HG03342 (cell line): ENCODE measurements at regions not wholly inside any gene's neighbourhood (a gene's known extent, or its start where the extent isn't known, plus 50 kb on each side); places are given as distances from the start of the nearest gene placed in this dataset.

Experiments
- ATAC-seq: cut with Tn5 transposase; IDR thresholded peaks from one replicate; pipeline ENCODE4 v1.9.1; 2021; ENCODE audit warnings: mild to moderate bottlenecking, moderate library complexity; ENCODE audit not compliant: unreplicated experiment

DNA sequence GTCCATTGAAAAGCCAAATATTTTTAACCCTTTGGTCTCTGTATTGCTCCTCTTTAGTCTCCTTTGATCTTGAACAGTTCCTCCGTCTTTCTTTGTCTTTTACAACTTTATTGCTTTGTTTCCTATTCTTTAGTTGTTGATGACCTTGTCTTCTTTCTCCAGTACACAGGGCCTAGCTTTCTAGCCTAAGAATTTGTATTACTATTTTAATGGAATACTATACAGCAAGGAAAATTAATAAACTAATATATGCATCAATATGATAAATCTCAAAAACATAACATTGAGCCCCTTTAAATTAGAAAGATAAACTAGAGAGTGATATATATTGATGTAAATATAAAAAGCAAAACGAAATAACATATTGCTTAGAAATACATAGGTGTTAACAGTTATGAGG lies 88.7 kb downstream of the NR1D2 start:
- ATAC-seq = no peak

DNA sequence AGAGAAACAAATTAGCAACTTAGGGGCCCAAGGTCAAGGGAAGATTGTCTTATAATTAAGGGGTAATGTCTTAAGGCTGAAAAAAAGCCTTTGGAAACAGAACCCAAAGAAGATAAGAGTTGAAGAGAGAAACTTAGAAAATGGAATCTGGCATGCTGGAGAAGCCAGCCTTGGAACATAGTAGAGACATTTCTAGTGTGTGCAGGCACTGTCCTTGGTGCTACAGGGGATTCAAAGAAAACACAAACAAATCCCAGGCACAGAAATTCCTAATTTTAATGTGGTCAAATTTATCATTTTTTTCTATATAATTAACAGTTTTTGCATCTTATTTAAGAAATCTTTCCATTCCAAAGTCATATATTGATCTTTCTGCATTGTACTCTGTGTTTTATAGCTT lies 89.4 kb downstream of the NR1D2 start:
- no peak for ATAC-seq

DNA sequence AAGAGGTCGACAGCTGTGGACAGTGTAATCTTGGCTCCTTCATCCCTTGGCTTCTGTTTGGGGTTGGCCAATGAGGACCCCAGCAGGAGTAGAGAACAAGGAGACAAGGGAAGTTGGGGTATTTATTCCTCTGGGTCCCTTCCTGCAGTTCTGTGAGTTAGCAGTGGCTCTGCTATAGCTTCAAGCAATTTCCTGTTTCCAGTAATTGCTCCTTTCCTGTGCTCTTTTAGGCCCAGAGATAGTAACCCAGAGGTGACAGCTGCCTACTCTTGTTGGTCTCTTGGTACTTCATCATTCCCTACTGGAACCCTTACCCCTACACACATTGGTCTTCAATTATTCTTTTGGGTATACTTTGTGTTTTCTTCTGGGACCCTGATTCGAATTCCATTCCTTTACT lies 92.9 kb downstream of the NR1D2 start:
- no peak for ATAC-seq

DNA sequence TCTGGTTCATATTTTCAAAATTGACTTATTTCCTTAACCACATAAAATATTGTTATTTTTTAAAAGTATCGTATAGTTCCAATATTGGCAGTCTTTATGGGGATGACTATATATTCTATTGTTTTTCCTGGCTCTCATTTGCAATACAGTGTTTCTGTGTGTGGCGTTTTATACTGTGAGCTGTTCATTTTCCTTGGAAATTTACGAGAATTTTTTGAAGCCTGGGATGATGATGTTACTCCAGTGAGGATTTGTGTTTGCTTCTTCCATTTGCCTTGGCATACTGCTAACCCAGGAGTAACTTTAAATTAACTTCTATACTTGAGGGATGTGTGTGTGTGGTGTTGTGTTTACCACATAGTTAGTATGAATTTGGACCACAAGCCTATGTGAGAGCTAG lies 95.2 kb downstream of the NR1D2 start:
- no peak for ATAC-seq

DNA sequence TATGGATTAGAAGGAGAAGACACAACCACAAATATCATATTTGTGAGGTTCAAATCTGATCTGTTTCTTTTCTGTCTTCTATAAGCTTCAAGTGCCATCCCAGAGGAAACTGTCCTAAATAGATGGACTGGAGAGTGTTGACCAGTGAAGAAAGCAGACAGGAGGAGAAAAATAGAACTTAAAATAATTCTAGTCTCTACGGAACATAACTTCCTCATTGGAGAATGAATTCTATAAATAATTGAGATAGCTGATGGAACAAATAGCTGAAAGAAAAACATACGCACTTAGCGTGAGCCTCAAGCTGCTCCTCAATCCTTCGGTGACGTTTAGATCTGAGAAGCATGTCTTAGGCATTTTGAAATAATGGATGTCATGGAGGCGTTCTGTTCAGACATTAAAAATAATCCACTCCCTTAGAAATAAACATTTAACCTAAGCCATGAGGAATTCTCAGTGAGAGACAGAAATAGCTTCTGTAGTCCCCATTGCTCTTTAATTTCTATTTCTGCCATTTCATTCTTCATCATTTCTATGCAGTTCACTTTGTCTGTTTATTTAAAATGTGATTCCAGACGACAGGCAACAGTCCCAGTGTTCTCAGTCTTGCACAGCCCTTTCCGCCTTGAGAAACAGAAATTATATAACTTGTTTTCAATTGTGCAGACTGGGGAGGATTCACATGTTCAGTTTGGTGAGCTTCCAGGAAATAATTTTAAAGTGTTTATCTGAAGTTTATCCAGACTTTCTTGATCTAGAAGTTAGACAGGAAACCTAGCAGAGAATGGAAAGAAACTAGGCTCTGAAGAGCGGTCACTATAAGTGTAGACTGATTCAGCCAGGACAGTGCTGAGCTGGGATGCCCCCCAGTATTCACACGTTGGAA lies 97.3 kb downstream of the NR1D2 start:
- no peak for ATAC-seq

DNA sequence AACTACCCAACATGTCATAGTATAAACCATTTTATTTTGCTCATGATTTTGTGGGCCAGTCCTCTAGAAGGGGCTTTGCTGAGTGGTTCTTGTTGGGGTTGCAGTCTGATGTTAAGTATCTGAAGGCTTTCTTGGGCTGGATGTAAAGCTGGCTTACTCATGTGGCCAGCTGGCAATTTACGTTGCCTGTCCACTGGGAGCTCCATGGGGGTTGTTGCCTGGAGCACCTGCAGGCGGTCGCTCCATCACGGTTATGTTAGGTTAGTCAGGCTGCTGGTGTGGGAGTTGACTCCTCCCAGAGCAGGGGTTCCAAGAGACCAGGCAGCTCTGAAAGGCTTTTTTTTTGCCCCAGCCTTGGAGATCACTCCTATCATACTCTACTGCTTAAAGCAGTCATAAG lies 98.1 kb downstream of the NR1D2 start:
- ATAC-seq = no peak

DNA sequence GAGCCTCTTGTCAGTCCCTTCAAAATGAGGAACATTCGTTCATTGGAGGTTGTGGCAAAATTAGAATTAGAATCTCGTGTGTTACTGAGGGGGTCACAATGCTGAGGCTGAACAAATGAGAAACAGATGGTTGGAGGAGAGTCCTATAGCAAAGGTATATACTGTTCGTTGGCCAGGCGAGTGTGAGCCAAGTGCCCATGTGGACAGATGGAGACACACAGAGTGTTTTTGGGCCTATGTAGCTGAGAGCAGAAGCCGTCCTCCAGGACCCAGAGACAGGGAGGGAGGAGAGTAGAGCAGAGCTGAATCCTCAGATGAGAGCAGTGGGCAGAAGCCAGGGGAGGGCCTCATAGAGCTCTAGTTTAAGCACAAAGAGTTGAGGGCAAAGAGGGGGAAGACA lies 98.9 kb downstream of the NR1D2 start:
- no peak for ATAC-seq

DNA sequence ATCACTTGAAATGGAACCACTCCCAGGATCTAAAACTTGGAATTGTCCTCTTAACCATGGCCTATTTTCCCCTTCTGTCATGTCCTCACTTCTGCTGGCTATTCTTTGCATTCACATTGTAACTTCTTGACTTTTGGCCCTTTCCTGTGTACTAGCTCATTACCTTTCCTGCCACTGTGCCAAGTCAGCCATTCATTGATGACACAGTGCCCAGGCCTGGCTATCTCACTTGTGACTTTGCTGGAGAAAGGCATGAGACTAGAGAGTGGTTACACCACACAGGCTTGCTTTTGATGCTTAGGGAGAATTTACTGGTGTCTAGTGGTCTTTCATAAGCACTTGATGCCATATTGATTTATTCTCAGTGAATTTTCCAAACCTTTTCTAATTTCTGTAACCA lies 101.1 kb downstream of the NR1D2 start:
- no peak for ATAC-seq

DNA sequence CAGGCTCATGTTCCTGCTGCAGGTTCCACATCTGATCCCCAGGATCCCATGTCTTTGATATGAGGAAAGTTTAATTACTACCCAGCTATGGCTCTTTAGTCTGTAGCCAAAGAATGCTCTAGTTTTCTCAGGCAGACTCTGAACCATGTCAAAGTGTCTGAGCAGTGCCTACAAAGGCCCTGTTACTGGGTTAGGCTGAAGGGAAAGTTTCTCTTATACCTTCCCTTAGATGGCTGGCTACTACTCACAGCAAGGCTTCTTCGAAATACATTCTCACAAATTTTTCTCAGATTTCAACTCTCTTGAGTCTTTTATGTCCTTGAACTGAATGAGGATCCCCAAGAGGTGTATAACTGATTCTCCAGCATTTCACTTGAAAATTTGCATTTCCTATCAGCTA lies 102.4 kb downstream of the NR1D2 start:
- ATAC-seq = peak; percentile 10

DNA sequence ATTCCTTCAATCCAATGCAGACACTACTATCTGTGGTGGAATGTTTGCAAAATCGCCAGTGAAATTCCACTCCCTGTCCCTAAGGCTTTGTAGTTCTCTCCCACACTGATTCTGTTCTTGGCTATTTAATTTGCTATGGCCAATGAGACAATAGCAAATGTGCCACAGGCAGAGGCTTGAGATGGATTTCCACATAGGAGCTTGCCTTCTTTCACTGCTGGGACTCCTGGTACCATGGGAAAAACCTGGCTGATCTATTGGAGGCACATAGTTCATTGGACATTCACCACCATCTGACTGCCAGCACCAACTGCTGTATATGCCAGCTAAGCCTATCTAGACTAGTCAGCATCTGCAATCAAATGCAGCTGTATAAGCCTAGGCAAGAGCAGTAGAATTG lies 103.8 kb downstream of the NR1D2 start:
- no peak for ATAC-seq

DNA sequence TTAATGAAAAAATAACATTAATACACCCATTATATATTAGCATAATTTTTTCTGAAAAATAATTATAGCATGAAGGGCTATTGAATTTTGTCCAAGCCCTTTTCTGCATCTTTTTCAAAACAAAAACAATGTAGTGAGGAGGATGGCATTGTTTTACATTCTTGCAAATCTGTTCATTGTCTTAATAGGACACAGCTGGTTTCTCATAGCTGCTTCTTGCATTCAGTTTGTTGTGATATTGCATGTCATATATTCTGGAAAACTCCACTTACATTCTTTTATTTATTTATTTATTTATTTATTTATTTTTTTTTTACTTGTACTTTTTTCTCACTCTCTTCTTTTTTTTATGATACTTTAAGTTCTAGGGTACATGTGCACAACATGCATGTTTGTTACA lies 107.4 kb downstream of the NR1D2 start:
- no peak for ATAC-seq

DNA sequence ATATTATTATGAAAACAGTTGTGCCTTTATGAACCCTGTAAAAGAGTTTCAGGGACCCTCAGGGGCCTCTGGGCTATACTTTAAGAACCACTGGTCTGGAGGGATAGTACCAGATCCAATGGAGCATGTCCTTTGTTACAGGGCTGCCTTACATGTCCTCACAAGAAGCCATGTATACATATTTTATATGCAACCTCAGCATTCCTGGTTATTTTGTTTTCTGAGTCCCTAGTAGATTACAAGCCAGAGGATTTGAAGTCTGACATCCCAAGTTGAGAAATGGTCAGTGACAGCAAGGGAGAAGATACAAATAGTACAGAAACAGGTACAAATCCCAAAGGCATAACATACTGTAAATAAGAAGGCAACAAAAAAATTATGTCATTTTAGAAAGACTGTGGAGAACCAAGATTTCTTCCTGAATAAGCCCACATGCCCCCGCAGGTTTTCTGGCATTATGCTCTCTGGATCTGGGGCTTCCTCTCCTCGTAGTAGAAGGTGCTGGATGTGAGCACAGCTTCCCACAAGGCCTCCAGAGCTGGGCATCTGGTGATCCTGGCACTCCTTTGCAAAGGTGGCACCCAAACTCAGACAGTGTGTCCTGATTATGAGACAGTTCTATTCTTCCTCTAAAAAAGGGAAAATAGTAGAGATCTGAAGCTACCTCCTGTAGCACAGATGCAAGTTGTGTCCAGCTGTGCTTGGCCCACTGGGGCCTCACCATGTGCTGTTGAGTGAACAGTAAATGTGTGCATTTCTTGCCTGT lies 114.0 kb downstream of the NR1D2 start:
- ATAC-seq = no peak

DNA sequence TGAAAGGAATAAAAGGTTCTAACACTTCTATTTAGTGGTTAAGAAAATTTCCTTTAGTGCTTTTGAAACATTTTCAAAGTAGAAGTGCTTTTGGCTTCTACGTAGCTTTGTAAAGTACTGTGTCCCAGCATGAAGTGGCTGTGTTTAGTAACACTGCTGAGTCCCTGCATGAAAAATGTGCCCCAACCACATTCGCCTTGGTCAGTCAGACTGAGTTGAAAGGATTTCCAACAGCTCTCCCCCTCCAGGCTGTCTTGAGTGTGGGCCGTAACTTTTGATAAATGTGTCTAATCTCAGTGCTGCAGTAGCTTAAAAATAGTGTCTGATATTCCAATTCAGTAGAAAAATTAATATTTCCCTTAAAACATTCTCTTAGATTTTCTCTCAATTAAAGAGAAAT lies 115.0 kb downstream of the NR1D2 start:
- no peak for ATAC-seq

DNA sequence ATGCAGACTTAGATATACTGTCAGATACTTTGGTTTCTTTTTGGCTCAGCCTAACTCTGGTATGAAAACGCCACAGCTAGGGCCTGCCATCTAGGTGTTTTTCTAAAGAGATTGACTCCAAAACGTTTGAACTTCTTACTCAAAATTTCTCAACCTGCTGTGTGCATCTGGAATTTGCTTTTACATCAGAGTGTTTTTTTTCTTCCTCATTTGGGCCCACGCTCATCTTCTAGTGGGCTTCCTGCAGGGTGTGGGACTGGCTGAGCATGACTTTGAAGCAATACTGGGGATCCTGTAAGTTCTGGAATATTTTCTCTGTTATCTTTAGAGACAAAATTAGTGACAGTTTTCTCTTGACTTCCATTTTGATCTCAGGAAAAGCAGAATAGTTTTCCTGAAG lies 117.8 kb downstream of the NR1D2 start:
- no peak for ATAC-seq
